NCI-H187 treated with DMSO at 0.1 percent for 48 hours (cell line): ENCODE measurements at regions not wholly inside any gene's neighbourhood (a gene's known extent, or its start where the extent isn't known, plus 50 kb on each side); places are given as distances from the start of the nearest gene placed in this dataset.

Experiments
- DNase-seq: peaks from one replicate; lab custom pipeline; 2025; lab: John Stamatoyannopoulos, UW

DNA sequence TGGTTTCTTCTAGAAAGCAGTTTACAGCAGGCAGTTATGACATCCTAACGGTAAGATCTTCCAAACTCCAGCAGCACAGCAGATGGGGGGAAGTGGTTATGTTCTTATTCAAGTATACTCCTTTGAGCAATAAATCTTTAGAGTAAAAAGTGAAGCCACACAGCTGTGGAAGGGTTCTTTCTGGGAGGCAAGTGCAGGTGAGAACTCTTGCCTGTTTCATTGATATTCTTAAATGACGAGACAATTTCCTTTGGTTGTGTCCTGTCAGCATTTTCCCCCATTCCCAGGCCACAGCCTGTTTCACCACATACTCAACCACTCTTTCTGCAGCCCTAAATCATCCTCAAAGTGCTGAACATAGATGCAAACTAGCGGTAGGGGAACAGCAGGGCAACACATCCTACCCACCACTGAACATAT, 207.3 kb upstream of the MTNR1B start:
- DNase-seq: no peak

DNA sequence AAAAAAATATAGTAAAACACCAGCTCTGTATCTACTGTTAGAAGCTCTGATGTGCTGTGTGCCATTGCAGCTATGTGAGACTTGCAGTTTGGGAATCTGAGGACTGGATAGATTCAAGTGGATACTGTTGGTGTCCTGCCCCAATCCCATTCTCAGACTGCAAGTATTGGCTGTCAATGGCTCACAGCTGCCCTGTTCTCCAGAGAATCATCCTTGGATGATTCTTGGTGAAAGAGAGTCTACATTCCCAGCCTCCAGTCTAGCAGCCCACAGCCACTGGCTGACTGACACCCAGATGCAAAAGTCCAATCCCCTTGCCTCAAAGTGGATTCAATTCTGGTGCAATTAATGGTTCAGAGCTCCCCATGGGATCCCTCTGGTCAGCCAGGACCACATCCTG, 206.1 kb upstream of the MTNR1B start:
- DNase-seq: no peak

DNA sequence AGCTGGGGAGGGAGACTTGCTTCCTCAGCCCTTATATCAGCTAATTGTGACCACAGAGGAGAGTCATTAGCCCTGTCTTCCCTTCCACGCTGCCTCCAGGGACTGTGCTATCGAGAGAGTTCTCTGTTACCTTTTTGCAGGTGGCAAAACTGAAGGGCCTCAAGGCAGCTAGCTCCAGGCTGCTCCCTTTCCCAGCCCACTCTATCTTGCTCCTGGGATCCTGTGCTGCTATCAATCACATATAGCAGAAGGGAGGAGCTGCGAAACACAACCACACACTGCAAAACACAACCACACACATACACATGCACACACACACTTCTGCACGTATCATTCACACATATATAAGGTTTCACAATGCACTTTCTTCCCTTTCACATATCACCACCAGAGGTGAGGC, 205.3 kb upstream of the MTNR1B start:
- no peak for DNase-seq

DNA sequence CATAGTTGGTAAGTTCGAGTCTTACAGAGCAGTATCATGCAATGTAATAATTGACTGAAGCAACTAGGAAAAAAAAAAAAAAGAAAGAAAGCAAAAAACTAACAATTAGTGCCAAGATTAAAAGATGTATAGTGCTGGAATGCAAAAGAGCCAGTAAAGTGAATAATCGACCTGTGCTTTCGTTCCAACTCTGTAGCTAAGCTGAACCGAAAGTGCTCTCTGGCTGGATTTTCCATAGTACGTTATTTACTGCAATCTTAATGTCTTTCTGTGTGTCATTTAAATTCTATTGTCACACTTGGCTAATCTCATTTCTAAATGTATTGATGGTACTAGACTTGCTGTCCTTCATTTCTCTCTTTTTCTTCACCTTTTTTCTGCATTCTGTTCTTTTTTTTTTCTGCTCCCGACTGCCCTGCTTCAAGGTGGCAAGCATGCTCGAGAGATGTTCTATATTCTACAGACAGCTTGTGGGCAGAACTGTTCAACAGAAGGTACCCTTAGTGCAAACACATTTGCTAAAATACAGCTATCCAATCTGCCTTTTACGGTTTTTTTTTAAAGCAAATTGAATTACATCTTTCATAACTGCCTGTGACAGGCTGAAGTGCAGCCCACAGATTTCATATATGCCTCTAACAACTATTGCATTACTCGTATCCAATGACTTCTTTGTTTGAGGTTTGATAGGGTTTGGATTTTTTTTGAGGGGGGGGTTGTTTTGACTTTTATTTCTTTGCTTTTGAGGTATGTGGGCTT, 204.2 kb upstream of the MTNR1B start:
- no peak for DNase-seq

DNA sequence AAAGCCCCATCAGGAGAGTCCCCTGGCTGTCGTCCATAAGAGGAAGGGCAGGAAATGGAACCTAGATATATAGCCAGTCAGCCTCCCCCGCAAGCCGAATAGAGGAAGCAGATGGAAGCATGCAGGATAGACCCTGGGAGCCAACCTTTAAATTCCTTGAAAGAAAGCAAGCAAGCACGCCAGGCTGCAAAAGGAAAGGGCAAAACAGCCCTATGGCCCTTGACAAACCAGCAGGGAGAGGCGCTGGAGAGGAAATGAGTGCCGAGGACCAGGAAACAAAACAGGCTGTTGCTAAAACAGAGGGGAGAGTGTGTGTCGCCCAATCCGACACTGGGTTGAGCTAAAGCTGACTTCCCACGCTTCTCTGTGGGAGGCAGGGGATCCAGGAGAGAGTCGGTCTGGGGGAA, 203.5 kb upstream of the MTNR1B start:
- DNase-seq: no peak

DNA sequence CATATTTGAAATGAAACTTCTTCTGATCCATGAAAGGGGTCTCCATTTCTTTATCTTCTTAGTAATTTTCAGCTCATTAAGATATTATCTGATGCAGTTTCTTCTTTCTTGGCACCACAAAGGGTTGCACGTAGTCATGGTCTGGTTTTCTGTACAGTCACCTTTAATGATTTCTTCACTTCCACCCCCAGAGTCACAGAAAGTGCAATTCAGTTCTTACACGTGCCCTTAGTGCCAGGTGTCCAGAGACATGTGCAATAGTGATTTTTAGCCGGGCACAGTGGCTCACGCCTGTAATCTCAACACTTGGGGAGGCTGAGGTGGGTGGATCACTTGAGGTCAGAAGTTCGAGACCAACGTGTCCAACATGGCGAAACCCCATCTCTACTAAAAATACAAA, 202.8 kb upstream of the MTNR1B start:
- no peak for DNase-seq

DNA sequence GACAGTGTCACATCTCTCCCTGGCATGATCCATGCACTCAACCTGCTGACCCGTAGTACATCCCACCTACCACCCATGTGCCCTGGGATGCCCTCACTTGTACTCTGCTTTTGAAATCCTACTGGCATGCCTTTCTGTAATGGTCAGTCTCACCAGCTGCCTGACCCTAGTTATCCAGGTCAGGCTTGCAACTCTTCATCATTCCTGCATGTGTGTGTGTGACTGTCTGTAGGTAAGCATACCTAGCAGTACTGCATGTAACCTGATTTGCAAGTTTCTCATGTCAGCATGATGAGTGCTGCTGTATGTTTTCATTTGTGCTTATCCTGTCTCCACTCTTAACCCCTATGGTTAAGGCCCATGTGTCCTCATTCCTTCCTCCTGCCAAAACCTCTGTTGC, 202.0 kb upstream of the MTNR1B start:
- no peak for DNase-seq

DNA sequence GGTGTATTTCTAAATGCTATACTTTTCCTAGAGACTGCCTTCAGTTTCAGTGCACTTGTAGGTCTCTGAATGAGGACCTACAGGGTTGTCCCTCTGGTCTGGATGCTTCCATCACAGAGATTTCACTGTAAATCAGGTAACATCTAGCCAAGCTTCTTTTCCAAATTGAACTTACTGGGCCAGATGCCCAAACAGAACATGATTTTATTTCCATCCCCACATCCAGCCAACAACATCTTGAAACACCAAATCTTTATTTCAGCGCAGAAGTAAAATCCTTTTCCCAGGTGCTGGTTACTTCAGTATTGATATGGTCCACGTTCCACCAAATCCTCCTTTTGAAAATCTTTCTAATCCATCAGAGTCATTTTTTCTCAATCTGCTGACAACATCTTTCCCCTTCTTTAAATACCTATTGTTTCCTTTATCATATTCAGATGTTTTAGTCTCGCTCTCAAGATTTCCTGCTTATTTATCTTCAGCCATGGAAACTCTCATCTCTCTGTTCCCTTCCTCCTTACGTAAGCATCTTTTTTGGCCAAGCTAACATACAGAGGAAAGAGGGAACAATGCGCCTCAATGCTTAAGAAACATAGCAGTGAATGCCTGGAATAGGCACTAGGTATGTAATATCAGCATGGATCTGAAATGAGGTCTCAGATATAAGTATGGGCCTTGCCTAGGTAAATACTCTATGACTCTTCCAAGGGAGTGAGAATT, 201.2 kb upstream of the MTNR1B start:
- no peak for DNase-seq

DNA sequence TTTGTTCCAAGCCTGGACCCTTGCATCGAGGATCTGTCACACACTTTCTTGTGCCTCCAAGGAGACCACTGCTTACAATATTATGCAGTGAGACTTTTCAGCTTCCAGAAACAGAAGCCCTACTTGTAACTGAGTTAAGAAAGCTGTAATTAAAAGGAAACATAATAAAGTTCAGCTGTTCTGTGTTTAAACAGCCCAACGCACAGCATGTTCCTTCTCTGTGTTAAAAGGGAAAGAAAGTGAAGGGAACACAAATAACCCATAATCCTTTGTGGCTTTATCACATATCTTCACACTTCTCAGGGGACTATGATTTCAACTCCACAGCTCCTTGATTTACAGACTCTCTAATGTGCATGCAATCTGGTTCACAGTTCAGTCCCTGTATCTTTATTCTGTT, 200.3 kb upstream of the MTNR1B start:
- no peak for DNase-seq

DNA sequence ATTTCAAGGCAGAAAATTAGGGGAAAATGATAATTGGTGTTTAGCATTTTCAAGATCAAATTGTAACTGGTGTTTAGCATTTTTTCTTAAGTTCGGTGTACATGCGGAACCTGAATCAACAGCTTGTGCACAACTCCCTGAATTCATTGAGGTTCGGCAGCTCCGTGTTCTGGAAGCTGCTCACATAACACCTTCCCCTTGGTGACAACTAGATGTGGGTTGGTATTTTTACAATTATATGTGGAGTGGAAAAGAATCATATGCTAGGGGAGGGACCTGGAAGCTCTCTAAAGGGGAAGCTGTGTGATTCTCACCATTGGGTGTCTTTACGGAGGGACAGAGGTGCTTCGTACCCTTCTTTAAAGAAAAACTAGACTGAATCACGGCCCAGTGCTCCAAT, 199.0 kb upstream of the MTNR1B start:
- no peak for DNase-seq

DNA sequence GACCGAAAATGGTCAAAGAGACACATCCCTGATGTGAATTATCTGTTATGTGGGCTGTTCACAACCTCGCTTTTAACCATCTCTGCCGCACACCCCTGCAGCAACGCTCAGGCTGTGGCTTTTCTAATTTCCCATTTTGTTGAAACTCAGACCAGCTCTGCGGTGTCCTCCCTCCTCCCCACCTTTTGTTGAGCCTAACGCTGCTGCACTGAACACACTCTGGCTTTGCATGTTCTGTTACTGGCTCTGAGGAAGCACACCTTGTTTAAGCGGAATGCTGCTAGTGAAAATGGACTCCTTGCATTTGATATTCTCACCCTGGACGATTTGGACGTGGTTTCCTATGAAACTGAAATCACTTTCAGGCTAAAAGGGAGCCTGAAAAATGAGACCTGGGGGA, 198.5 kb upstream of the MTNR1B start:
- DNase-seq: no peak

DNA sequence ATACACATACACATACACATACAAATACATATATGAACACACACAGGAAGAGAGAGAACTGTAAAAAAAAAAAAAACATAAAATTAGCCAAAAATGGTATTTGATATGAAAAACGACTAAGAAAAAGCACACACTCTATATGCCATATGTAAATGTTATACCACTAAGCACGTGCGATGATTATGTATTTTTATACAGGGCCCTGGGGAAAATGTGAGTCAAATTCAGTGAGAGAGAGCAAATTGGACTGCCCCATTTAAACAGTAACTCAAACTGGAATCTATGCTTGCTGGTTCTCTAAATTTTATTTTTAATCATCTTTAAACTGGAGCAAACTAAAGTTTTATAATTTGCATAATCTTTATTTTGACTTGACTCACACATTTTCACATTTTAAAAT, 197.8 kb upstream of the MTNR1B start:
- DNase-seq: no peak

DNA sequence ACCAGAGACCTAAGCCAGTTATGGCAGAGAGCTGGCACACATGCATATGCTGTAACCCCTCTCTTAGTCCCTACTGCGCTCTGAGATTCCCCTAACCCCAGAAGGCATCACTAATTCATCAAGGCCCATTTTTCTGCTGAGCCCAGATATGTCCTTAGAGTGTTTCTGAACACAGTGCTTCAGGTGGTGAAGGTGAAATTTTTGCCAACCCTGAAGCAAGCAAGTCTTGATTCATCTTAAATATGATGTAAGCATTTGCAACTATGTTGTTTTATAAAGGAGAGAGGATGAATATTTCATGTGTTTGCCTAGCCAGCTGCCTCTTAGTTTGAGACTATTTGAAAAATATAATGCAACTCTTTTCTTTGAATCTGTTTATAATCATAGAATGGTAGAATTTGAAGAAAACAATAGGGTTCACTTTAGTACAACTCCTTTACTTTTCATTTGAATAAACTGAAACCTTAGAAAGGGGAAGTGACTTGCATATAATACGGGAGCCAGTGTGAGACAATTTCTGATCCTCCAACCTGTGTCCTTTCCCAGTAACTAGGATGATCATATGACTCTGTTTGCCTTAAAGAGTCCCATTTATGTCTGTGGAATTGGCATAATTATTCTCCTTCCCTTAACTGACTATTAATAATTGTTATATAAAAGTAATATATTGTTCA, 194.3 kb upstream of the MTNR1B start:
- no peak for DNase-seq

DNA sequence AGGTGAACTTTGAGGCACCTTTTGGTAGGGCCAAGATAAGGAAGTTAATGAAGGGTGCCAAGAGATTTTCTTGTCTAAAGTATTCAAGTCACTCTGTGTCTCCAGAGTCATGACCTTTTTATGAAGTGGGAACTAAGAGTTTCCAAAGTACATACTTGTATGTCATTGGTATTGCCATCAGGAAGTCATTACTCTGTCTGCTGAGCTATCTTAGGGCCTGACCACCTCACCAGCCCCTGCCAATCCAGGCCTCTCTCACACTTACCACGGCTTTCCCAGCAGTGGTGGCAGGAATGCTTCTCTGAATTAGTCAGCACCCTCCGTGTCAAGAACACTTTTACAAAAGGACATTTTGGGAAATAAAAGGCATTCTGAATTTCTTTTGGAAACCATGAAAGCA, 192.8 kb upstream of the MTNR1B start:
- DNase-seq: no peak

DNA sequence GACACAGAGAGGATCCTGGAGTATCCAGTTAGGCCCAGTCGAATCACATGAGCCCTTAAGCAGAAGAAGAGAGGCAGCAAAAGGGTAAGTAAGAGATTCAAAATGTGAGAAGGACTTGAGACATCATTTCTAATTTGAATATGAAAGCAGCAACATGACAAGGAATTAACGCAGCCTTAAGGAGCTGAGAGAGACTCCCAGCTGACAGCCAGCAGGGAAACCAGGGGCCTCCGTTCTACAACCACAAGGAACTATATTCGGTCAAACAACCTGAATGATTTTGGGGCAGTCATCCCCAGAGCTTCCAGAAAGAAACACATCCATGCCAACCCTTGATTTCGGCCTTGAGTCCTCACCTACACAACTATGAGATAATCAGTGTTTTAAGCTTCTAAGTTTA, 189.7 kb upstream of the MTNR1B start:
- no peak for DNase-seq

DNA sequence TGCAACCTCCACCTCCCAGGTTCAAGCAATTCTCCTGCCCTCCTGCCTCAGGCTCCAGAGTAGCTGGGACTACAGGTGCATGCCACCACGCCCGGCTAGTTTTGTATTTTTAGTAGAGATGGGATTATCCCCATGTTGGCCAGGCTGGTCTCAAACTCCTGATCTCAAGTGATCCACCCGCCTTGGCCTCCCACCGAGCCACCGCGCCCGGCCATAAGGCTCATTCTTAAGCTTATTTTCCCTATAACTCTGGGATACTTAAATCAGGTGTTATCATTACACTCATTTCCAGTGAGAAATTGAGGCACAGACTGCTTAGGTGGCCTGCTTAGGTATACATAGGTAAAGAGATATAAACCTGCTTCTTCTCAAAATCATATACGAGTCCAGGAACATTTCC, 188.3 kb upstream of the MTNR1B start:
- no peak for DNase-seq

DNA sequence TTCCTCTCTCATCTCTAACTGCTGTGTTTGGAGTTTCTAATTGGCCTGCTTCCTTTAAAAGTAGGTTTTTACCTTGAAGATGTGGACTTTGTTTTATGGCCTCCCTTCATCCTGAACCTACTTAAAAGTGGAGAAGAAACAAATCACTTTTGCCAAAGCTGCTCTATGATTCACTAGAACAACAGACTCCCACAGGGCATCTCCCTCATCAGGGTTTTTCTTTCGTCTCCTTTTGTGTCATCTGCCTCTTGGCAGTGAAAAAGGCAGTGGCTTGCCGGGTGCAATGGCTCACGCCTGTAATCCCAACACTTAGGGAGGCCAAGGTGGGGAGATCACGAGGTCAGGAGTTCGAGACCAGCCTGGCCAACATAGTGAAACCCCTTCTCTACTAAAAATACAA, 186.6 kb upstream of the MTNR1B start:
- no peak for DNase-seq

DNA sequence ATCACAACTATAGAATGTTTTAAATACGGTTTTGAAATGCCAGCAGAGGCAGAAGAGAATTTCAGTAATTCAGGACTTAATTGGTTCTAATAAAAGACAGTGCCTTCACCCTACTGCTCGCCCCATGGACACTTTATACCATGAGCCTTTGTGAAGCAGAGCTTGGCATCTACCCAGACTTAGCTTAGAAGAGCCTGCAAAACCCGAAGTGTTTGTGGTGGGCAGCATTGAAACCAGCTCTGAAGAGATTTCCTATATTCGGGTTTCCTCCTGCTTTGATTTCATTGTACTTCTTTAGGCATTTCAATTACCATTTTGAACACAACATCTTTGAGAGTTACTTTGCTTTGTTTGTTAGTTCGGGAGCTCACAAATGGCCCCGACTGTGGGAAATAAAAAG, 185.1 kb upstream of the MTNR1B start:
- no peak for DNase-seq

DNA sequence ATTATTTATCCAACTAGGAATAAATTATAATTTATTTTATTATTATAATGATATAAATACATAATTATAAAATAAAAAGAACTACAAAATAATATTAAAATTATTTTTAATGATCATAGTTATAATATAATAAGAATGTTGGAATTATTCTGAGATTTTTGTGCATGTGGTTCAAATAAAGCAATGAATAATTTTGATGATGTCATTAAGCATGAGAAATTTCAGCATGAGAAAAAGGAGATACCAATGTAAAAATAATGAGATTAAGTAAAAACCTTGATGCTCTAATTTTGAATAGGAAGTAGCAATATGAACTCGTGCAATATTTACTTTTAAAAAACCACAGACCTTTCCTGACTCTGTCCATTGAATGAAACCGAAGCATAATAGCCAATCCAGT, 181.8 kb upstream of the MTNR1B start:
- DNase-seq: no peak

DNA sequence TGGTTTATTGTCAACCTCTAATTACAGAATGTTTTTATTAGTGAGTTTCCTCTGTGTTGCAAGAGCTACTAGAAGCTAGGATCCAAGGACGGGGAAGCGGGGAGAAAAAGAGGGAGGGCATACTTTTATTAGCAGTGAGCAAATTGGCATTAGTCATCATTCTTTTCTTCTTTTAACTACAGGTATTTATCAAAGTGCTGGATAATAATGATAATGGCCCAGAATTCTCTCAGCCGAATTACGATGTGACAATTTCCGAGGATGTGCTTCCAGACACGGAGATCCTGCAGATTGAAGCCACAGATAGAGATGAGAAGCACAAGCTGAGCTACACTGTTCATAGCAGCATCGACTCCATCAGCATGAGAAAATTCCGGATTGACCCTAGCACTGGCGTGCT, 179.7 kb upstream of the MTNR1B start:
- DNase-seq: no peak

DNA sequence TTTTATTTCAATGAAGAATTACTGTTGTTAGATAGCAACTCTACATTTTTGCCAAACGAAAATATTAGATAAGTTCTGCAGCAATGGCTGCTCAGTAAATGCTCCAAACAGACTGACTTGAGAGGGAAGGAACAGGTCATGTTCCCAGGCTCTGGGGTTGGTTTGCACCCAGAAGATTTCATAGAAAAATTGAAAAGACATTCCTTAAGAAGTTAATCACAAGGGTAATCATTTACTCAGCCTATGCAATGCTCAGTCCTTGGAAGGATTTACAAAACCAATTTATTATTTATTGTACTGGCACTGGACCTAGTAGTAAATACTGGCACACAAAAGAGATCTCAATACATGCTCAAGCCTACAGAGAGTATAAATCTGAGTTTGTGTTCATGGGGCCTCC, 179.1 kb upstream of the MTNR1B start:
- no peak for DNase-seq

DNA sequence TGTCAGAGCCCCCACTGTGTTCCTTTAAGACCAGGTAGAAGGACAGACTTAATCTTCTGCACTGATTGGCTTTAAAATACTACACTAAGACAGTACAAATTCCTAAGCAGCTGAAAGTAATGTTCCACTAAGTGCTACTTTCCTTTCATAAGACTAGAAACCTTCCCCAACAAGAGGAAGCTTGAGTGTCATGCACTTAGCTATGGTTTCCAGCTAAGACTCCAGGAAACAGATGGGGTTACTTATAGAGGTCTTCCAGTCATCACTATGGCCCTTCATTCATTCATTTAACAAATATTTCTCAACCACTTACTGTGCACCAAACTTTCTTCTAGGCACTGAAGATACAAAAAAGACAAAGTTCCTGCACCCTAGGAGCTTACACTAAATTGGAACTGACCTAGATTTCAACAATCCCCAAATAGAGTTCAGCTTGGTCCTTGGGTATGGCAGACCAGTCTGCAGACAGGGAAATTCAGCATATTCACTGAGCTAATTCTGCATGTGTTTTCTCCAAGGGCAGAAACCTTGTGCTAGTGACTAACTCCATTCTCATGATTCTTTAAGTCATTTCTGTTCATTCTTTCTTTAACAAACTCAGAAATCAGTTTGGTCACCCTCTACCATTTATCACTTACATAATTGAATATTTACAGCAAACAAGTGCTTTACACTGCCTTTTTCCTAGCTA, 178.4 kb upstream of the MTNR1B start:
- no peak for DNase-seq

DNA sequence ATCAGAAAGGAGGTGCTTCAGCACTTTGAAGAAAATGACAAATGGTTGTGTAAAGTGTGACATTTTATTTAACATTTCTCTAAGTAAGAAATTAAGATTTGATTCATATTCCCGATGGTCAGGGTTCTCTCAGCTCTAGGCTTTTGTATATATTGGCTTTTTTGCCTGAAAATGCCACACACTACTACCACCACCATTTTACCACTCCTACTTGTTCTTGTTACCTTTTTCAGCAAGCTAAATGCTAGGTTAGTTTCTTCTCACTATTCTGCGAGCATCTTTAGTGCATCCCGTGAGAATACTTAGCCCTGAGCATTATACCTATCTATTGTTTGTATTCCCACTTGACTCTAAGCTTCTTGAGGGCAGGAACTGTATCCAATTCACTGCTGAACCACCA, 177.6 kb upstream of the MTNR1B start:
- no peak for DNase-seq
